HT-29 (cell line): ENCODE measurements at regions not wholly inside any gene's neighbourhood (a gene's known extent, or its start where the extent isn't known, plus 50 kb on each side); places are given as distances from the start of the nearest gene placed in this dataset.

ENCODE experiments used
- DNase-seq: peaks from one replicate; pipeline ENCODE4 v3.0.0-alpha.2; 2015; ENCODE audit warnings: low spot score

DNA sequence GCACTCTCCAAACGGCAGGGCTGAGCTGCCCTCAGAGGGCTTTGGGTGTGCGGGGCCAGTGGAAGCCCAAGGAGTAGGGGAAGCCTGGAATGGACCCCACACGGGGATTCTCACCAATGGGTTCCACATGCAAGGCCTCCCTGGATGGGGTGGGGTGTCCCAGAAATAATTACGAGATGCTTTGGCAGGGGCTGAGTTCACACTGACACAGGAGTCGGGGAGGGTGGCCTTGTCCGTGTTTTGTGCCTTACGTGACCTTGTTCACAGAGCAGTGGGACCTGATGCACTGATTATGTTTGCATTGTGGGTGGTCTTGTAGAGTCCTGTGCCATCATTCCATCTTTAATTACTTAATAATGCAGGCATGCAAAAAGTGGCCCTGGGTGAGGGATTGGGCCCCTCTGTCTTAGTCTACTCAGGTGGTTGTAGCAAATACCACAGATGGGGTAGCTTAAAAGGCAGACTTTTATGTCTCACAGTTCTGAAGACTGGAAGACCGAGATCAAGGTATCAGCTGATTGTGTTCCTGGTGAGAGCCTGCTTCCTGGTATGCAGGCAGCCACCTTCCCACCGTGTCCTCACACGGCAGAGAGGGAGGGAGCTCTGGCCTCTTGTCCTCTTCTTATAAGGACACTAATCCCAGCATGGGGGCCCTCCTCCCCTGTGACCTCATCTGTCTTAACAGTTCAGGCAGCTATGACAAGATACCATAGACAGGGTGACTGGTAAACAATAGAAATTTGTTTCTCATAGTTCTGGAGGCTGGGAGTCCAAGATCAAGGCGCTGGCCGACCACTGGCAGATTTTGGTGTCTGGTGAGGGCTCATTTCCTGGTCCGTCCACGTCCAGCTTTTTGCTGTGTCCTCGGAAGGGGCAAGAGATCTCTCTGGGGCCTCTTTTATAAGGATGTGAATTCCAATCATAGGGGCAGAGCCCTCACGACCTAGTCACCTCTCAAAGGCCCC lies 239.4 kb downstream of the IRF8 start:
- DNase-seq = no peak

DNA sequence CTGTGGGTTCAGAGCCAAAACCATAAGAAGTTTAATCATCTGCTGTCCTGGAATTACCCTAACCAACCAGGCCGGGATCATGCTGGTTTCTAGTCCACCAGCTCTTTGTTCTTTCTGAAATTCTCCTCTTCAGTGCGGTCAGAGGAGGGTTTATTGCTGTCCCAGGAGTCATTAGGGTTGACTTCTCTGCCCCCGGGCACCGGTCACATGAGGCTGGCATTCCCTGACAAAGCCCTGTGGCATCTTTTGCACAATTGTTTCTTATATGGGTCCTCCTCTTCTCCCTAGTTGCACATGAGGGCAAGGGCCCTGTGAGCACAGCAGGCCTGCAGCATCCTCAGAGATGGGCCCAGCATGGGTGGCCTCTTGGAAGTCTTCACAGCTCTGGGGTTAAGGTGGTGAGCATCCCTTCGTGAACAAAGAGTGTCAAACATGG lies 243.9 kb downstream of the IRF8 start:
- no peak for DNase-seq

- DNase-seq = no peak
Observed at GRCh38 chr16:86143666-86144065, 244.7 kb downstream of the IRF8 start.

DNA sequence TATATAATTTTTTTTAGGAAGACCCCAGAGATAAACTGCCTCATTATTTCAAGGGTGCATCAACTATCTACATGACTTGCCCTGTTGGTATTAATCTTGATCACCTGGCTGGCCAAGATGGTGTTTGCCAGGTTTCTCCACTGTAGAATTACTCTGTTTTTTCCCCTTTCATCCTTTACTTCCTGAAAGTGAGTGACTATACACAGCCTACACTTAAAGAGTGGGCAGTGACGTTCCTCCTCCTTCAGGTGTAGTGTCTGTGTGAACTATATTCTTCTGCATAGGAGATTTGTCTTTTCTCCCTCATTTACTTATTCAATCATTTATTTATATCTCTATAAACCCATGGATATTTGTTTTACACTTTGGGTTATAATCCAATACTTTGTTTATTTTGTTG lies 246.7 kb downstream of the IRF8 start:
- DNase-seq = no peak

- no peak for DNase-seq
Observed at GRCh38 chr16:86150641-86151238, 251.8 kb downstream of the IRF8 start.

- no peak for DNase-seq
Observed at GRCh38 chr16:86151239-86151851, 252.4 kb downstream of the IRF8 start.

GRCh38 chr16:86156155-86156554 lies 257.2 kb downstream of the IRF8 start:
- no peak for DNase-seq

DNA sequence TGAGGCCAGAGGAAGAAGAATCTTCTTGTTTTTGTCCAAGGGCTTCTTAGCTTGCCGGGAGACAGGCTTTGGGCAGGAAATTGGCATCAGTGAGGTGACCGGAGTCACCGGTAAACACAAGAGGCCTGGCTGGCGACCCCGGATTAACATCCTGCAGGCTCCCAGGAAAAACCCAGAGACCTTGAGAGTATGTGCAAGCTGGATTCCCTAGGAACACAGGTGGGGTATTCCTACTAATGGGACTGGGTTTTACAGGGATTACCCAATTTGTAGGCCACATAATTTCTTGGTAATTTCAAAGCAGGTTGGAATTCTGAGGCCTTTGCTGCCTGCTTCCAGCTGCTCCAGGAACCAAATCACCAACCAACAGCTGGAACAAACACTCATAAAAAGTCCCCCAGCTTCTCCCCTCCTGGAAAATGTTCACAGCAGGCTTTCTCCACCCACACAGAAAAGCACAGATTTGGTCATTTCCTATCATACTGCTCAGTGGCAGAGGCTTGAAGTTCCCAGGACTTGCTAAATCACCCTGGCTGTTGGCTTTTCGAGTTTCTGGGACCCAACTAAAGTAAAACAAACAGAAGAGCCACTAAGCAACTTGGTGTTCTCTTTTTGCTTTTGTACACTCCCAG lies 258.8 kb downstream of the IRF8 start:
- DNase-seq = no peak

- peak; percentile 7 for DNase-seq
Observed at GRCh38 chr16:86158688-86159360, 259.9 kb downstream of the IRF8 start.

DNA sequence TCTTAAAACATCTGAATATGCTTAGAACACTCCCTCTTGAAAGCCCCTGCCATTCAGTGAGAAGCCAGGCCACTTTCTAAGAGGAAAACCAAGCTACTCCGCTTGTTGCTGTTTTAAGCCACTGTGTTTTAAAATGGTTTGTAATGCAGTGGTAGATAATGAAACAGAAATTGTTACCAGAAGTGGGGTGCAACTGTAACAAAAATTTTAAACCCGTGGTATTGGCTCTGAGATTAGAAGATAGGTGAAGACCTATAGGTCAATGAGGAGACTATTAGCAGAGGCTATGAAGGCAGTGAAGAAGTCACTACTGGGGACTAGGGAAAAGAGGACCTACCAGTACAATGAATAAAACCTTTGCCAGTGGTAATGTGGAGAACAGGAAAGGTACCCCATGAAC lies 266.5 kb downstream of the IRF8 start:
- DNase-seq = no peak

GRCh38 chr16:86166414-86166813 lies 267.5 kb downstream of the IRF8 start:
- no peak for DNase-seq

- DNase-seq = no peak
Observed at GRCh38 chr16:86167061-86167460, 268.1 kb downstream of the IRF8 start.

DNA sequence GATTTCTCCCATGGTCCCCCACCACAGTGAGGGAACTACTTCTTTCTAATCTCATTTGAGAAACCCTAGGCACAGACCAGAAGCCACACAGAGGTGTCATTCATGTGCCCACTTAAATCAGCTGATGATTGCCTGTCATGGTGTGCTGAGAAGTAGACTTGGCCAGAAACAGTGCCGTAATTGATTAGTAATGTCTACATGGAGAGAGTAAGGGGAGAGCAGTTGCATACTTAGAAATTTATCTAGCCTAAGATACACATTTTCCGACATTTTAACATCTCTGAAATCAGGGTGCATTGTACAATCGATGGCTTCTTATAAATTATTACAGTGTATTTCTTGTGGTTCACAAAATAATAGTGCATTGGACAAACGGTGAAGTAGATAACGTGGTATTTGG lies 271.8 kb downstream of the IRF8 start:
- no peak for DNase-seq

DNA sequence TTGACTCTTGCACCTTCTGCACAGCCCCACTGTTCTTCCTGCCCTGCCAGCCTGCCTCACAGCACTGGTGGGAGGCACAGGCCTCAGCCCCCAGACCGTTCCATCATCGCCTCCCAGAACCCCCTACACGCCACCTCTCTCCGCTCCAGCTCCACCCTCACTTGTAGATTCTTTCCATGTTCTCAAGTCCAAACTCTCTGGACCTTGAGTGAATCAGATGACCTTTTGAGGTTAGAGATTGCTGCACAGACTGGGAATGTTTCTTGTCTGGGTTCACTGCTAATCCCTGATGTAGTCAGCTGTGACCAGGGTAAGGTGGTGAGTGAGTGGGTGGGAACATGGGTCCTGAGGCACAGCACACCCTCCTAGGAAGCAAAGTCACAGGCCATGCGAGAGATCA lies 272.4 kb downstream of the IRF8 start:
- DNase-seq = no peak

GRCh38 chr16:86175816-86176215 lies 276.9 kb downstream of the IRF8 start:
- DNase-seq = no peak

DNA sequence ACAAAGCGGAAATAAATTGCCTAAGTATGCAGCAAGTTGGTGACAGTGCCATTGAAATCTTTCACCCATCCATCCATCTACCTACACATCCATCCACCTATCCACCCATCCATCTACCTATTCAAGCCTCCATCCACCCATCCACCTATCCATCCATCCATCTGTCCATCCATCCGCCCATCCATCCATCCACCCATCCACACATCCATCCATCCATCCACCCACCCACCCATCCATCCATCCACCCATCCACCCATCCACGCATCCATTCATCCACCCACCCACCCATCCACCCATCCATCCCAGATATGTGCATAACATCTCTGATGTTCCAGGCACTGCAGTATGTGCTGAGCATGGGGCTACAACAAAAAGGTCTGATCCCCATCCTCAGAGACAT lies 277.5 kb downstream of the IRF8 start:
- no peak for DNase-seq

GRCh38 chr16:86180244-86180643 lies 281.3 kb downstream of the IRF8 start:
- no peak for DNase-seq

- no peak for DNase-seq
Observed at GRCh38 chr16:86180780-86181179, 281.8 kb downstream of the IRF8 start.

DNA sequence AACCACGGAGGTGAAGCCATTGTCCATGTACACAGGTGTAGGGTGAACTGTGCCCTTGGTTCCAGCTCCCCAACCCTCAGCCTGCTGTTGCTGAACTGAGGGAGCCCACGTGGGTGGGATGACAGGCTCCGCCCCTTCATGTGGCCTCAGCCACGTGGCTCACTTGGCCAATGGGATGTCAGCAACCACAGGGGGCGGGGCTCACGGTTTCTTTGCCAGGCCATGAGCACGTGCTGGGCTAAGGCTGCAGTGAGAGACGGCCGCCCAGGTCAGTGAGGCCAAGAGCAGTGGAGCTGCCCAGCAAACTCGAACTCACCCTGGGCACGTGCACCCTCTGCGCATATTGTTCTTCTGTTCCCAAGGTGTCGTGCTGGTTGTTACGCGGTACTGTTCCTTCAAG lies 282.6 kb downstream of the IRF8 start:
- DNase-seq = no peak

DNA sequence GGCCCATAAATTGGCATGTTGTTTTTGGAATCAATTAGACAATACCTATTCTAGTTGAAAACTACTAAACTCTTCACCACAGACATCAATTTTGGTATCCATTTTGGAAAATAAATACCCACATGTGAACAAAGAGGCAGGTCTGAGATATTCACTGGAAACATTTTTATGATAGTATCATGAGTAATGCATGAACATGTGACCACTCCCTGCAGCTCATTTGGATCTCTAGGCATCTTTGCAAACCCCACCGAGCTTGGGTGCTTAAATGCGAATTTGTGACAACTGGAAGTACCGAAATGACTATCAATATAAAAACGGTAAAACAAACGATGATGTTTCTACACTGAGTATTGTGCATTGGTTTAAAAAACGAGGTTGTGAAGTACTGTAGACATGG lies 285.2 kb downstream of the IRF8 start:
- no peak for DNase-seq

DNA sequence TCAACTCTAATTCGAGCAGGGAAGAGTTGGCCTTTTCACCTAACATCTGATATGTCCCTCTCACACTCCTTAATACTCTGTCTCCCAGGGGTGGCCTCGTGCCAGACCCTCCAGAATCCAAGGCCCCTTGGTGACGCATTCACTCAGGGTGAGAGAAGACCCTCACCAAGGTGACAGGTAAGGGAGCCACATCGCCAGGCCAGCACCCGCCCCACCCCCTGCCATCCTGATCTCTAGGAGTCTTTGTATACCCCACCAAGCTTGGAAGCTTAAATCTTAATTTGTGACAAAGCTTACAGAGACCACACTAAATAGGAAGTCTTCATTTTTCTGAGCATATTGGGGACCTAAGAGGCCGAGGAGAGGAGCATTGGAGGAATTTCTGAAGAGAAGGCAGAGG lies 286.1 kb downstream of the IRF8 start:
- no peak for DNase-seq

- no peak for DNase-seq
Observed at GRCh38 chr16:86186313-86186712, 287.4 kb downstream of the IRF8 start.
